DMS114 treated with DMSO at 0.1 percent for 48 hours (cell line): ENCODE measurements at regions not wholly inside any gene's neighbourhood (a gene's known extent, or its start where the extent isn't known, plus 50 kb on each side); places are given as distances from the start of the nearest gene placed in this dataset.
"Not testable (repeated sequence)": the region's sequence is repeated elsewhere in the genome, so short reads cannot be mapped to it uniquely, and the experiment has no call there.

ENCODE experiments used
- DNase-seq: peaks from one replicate; lab custom pipeline; 2025; ENCODE audit not compliant: unreplicated experiment; lab: John Stamatoyannopoulos, UW

GRCh38 chr5:23451156-23451555 lies 56.3 kb upstream of the PRDM9 start:
- DNase-seq, result no peak

- DNase-seq, result no peak
Observed at GRCh38 chr5:23450187-23450586, 57.2 kb upstream of the PRDM9 start.

GRCh38 chr5:23448627-23449026 lies 58.8 kb upstream of the PRDM9 start:
- no peak for DNase-seq

- DNase-seq, result no peak
Observed at GRCh38 chr5:23446424-23446823, 61.0 kb upstream of the PRDM9 start.

GRCh38 chr5:23445573-23445972 lies 61.8 kb upstream of the PRDM9 start:
- no peak for DNase-seq

- DNase-seq, result no peak
Observed at GRCh38 chr5:23440703-23441102, 66.7 kb upstream of the PRDM9 start.

GRCh38 chr5:23437011-23437410 lies 70.4 kb upstream of the PRDM9 start:
- DNase-seq, result no peak

GRCh38 chr5:23433534-23434315 lies 73.7 kb upstream of the PRDM9 start:
- DNase-seq, result no peak

GRCh38 chr5:23428705-23429104 lies 78.7 kb upstream of the PRDM9 start:
- DNase-seq, result no peak

GRCh38 chr5:23420214-23420613 lies 87.2 kb upstream of the PRDM9 start:
- not testable (repeated sequence) for DNase-seq

- DNase-seq, result no peak
Observed at GRCh38 chr5:23419115-23419514, 88.3 kb upstream of the PRDM9 start.

- no peak for DNase-seq
Observed at GRCh38 chr5:23412515-23412914, 94.9 kb upstream of the PRDM9 start.

GRCh38 chr5:23411994-23412393 lies 95.4 kb upstream of the PRDM9 start:
- DNase-seq, result no peak

- DNase-seq, result no peak
Observed at GRCh38 chr5:23411200-23411599, 96.2 kb upstream of the PRDM9 start.

- DNase-seq, result not testable (repeated sequence)
Observed at GRCh38 chr5:23410775-23411174, 96.6 kb upstream of the PRDM9 start.

GRCh38 chr5:23405316-23406068 lies 101.9 kb upstream of the PRDM9 start:
- DNase-seq, result no peak

- no peak for DNase-seq
Observed at GRCh38 chr5:23402585-23402984, 104.8 kb upstream of the PRDM9 start.

GRCh38 chr5:23400951-23401350 lies 106.5 kb upstream of the PRDM9 start:
- DNase-seq, result no peak

- no peak for DNase-seq
Observed at GRCh38 chr5:23396346-23396745, 111.1 kb upstream of the PRDM9 start.

GRCh38 chr5:23389291-23390101 lies 117.9 kb upstream of the PRDM9 start:
- no peak for DNase-seq

GRCh38 chr5:23385036-23385435 lies 122.4 kb upstream of the PRDM9 start:
- DNase-seq, result no peak

- DNase-seq, result no peak
Observed at GRCh38 chr5:23372177-23372576, 135.2 kb upstream of the PRDM9 start.
